Type B pancreatic cell (in vitro differentiated cells): ENCODE measurements at regions not wholly inside any gene's neighbourhood (a gene's known extent, or its start where the extent isn't known, plus 50 kb on each side); places are given as distances from the start of the nearest gene placed in this dataset.
A peak's percentile ranks its signal among the peaks of the same experiment; 100 is the strongest.

Experiments
- DNase-seq: peaks from one replicate; pipeline ENCODE4 v3.0.0; 2021; ENCODE audit warnings: mixed read lengths; ENCODE audit not compliant: unreplicated experiment; ENCODE audit errors: extremely low spot score
- H3K27ac Mint-ChIP-seq: 2 replicates; pipeline ENCODE4 v1.8.0; 2021; ENCODE audit warnings: mild to moderate bottlenecking, mixed read lengths
- H3K27me3 Mint-ChIP-seq: 2 replicates; pipeline ENCODE4 v1.8.0; 2021; ENCODE audit warnings: mixed read lengths
- H3K36me3 Mint-ChIP-seq: 2 replicates; pipeline ENCODE4 v1.8.0; 2021; ENCODE audit warnings: mixed read lengths
- H3K4me1 Mint-ChIP-seq: one replicate; pipeline ENCODE4 v1.8.0; 2021; ENCODE audit warnings: mixed read lengths; ENCODE audit not compliant: unreplicated experiment
- H3K4me3 Mint-ChIP-seq: 2 replicates; pipeline ENCODE4 v1.8.0; 2021; ENCODE audit warnings: mild to moderate bottlenecking, mixed read lengths
- H3K9me3 Mint-ChIP-seq: 2 replicates; pipeline ENCODE4 v1.8.0; 2021; ENCODE audit warnings: mixed read lengths
- TF ChIP-seq, protein P1 (sequence below): fragments of 200-600 bp; sonication (generic); conservative IDR thresholded peaks from 2 replicates; pipeline ENCODE4 v1.5.0; 2021; ENCODE audit warnings: antibody characterized with exemption, mild to moderate bottlenecking

DNA sequence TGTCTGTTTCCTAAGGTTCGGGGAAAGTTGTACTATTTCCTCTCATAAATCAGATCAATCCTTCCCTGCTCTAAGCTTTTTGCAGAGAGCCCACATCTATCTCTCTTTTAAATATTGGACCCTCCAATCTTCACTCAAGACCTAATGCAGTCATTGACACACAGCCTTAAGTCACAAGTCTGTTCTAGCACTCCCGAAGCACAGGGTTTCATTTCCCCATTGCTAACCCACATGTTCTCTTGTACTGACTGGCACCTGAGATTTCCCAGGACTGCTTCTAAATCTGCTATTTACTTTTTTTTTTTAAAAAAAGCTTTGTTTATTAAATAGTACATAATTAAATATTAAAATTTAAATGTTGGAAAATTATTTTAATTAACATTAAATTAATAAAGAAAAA is 674.7 kb downstream of the TBC1D22A start:
- TF ChIP-seq, protein P1, sequence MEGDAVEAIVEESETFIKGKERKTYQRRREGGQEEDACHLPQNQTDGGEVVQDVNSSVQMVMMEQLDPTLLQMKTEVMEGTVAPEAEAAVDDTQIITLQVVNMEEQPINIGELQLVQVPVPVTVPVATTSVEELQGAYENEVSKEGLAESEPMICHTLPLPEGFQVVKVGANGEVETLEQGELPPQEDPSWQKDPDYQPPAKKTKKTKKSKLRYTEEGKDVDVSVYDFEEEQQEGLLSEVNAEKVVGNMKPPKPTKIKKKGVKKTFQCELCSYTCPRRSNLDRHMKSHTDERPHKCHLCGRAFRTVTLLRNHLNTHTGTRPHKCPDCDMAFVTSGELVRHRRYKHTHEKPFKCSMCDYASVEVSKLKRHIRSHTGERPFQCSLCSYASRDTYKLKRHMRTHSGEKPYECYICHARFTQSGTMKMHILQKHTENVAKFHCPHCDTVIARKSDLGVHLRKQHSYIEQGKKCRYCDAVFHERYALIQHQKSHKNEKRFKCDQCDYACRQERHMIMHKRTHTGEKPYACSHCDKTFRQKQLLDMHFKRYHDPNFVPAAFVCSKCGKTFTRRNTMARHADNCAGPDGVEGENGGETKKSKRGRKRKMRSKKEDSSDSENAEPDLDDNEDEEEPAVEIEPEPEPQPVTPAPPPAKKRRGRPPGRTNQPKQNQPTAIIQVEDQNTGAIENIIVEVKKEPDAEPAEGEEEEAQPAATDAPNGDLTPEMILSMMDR: no peak
- DNase-seq: no peak
- H3K9me3 Mint-ChIP-seq: peaks cover 15% of the 10 kb centered on the region
- no peaks in the 10 kb centered on the region for H3K27me3 Mint-ChIP-seq
- no peak overlapping the region for H3K4me3 Mint-ChIP-seq
- no peak overlapping the region for H3K27ac Mint-ChIP-seq
- no peaks in the 10 kb centered on the region for H3K4me1 Mint-ChIP-seq
- no peaks in the 10 kb centered on the region for H3K36me3 Mint-ChIP-seq

DNA sequence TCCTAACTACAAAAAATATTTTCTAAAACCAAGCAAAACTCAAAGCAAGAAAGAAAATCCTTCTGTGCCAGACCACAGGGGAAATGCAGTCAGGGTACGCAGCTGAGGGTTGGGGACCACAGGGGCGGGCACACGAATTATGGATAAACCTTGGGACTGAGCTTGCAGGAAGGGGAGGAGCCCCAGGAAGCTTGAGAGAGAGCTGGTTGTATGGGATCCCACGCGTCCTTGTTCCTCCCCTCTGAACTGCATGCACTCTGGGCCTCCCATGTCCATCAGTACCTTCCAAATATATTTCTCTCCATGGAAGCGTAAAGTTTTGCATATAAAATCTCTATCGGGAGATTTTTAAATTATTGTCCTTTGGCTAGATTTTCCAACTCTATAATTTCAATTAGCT is 673.4 kb downstream of the TBC1D22A start:
- Mint-ChIP-seq H3K27me3 (no peaks in the 10 kb centered on the region), H3K27ac (no peak overlapping the region), H3K9me3 (peaks cover 15% of the 10 kb centered on the region), H3K4me3 (no peak overlapping the region), H3K36me3 (no peaks in the 10 kb centered on the region), H3K4me1 (no peaks in the 10 kb centered on the region)
- TF ChIP-seq, protein P1: no peak
- no peak for DNase-seq

DNA sequence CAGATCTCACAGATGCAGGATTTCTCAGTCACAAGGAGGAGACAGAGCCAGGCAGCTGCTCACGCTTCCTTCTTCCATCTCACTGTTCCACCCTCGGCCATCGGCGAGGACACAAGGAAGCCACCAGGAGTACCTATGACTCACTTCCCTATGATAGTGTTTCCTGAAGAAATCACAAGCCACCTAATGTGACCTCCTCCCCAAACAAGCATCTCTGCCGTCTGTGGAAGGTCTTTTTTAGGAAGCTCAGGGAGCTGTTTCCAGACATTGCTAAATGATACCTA is 672.7 kb downstream of the TBC1D22A start:
- Mint-ChIP-seq H3K27me3 (no peaks in the 10 kb centered on the region), H3K27ac (no peak overlapping the region), H3K9me3 (peaks cover 11% of the 10 kb centered on the region)

DNA sequence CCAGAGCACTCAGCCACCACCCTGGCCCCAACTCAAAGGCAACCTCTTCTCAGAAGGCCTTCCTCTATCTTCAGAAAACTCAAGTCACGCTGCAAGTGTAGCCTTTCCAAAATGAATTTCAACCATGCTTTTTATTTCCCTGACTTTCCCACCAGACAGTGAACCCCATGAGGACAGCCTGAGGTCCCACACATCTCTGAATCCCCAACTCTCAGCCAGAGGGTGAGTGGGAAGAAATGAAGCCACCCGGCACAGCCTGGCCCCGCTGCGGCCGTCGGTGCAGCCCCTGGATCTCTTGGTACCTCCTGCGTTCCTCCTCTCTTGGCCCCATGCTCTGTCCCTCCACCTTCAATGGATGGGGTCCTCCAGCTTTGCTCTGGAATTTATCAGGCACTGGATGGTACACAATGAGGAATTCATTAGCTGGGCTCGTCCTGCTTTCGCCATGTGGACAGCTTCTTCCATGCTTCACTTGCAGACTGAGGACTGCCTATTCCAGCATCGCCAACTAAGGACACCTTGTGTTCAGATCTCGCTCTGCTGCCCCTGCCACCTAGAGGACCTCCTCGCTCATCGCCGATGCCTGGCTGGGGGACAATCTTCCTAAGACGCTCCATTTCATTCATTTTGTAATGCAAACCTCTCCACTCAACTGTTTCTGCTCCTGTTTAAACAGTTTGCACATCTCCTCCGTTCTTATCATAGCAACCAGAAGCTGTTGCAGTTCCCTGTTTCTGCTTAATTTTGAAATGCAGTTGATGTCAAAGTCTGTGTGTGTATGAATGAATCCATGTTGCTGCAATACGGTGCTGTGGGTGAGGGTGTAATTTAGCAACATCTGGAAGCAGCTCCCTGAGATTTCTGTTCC is 672.1 kb downstream of the TBC1D22A start:
- Mint-ChIP-seq H3K36me3 (no peaks in the 10 kb centered on the region), H3K4me3 (no peak overlapping the region), H3K27me3 (no peaks in the 10 kb centered on the region), H3K4me1 (no peaks in the 10 kb centered on the region), H3K27ac (no peak overlapping the region), H3K9me3 (peaks cover 11% of the 10 kb centered on the region)
- TF ChIP-seq, protein P1: no peak
- peak; percentile 25 for DNase-seq

More for the DNA sequence above, 672.7 kb downstream of the TBC1D22A start:
- Mint-ChIP-seq H3K36me3 (no peaks in the 10 kb centered on the region), H3K4me3 (no peak overlapping the region), H3K4me1 (no peaks in the 10 kb centered on the region)
- peak; percentile 51 for DNase-seq
- TF ChIP-seq, protein P1: no peak

DNA sequence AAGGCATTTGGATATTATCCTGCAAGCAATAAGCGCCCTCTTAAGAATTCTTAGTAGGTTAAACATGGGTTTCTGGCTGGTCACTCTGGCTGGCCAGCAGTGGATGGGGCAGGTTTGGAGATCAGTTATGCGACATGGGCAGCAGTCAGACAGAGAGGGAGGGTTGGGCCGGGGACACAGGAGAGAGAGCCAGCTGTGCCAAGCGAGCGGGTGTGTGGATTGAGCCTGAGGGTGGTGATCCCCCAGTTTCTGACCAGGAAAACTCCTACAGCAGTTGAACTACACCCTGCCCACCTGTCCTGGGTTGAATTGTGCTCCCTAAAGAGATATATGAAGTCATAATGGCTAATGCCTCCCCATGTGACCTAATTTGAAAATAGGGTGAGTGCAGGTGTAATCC is 671.2 kb downstream of the TBC1D22A start:
- Mint-ChIP-seq H3K9me3 (peaks cover 13% of the 10 kb centered on the region), H3K36me3 (no peaks in the 10 kb centered on the region), H3K27ac (no peak overlapping the region), H3K27me3 (no peaks in the 10 kb centered on the region), H3K4me1 (no peaks in the 10 kb centered on the region), H3K4me3 (no peak overlapping the region)
- no peak for DNase-seq
- TF ChIP-seq, protein P1: no peak

DNA sequence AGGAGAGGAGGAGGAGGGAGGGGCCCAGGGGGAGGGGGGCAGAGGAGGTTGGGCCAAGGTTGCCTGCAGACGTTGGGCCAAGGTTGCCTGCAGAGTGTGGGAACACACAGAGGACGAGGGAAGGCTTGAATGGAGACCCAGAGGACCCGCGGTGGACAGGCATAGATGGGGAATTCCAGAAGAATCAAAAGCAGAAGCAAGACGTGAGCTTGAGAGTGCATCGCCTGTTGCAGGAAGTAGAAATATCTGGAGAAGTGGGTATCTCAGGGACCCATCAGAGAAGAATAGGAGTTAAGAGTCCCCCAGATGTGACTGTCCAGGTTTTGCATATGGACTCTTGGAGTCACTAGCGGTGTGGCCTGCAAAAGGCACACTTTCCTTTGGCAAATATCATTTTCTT is 670.2 kb downstream of the TBC1D22A start:
- Mint-ChIP-seq H3K36me3 (no peaks in the 10 kb centered on the region), H3K27me3 (no peaks in the 10 kb centered on the region), H3K4me1 (no peaks in the 10 kb centered on the region), H3K4me3 (no peak overlapping the region), H3K27ac (no peak overlapping the region), H3K9me3 (peaks cover 13% of the 10 kb centered on the region)
- no peak for DNase-seq
- TF ChIP-seq, protein P1: no peak
